Breast epithelium (tissue), 3 donors: ENCODE measurements at regions not wholly inside any gene's neighbourhood (a gene's known extent, or its start where the extent isn't known, plus 50 kb on each side); places are given as distances from the start of the nearest gene placed in this dataset.

Experiments used
- CTCF ChIP-seq, 3 donors: fragments of 450-650 bp; IDR thresholded peaks; one replicate each; pipeline ENCODE4 v1.5.1; 2016 to 2017; ENCODE audit warnings: antibody characterized with exemption in 3 of 3, mild to moderate bottlenecking in 3 of 3, moderate library complexity in 3 of 3
- POLR2A ChIP-seq: fragments of 450-650 bp; IDR thresholded peaks from one replicate; pipeline ENCODE4 v1.6.1; 2016; ENCODE audit warnings: antibody characterized with exemption, mild to moderate bottlenecking, moderate library complexity

GRCh38 chr18:30280186-30280585, 762.4 kb downstream of the DSC3 start:
- TF ChIP-seq CTCF (IDR thresholded peaks at IDR 0.05) (no peak), POLR2A (no peak)
